ENCODE measurements at regions not wholly inside any gene's neighbourhood (a gene's known extent, or its start where the extent isn't known, plus 50 kb on each side); places are given as distances from the start of the nearest gene placed in this dataset.

GRCh38 chr2:48108455-48108854 lies 202.2 kb upstream of the FBXO11 start:
- no peak for DNase-seq

GRCh38 chr2:48109491-48110204 lies 203.3 kb upstream of the FBXO11 start:
- no peak for DNase-seq

GRCh38 chr2:48110492-48110891 lies 204.0 kb upstream of the FOXN2 start:
- no peak for DNase-seq

DNA sequence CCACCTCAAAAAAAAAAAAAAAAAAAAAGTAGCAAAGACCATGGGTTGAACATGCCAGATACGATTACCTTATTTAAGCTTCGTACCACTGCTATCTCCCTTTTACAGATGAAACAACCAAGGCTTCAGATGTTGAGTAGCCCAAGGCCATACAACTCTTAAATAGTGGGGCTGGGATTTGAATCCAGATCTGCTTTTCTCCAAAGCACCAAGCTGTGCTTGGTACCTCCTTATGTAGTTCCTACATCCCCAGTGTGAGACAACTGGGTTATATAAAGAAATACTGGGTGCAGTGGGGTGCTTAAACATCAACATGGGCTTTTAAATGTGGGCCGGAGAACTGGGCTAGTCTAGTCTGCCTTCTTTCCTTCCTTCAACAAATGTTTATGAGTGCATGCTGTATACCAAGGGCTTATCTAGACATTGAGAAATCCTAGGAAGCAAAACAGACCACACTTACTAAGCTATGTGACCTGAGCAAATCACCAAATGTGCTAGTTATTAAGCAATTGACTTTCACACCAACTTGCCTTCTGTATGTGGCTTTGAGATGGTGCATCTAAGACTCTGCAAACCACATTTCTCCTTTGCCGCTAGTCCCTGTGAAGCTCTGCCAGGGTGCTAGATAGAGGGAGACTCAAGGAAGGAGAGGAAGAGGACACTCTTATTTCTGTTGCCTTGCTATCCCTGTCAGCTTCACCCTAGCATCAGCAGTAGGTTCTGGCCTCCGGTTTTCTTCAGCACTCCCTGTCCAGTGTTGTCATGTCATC lies 201.4 kb upstream of the FOXN2 start:
- DNase-seq: no peak

GRCh38 chr2:48113767-48114166 lies 200.7 kb upstream of the FOXN2 start:
- DNase-seq: no peak

- DNase-seq: no peak
Observed at GRCh38 chr2:48114256-48114655, 200.2 kb upstream of the FOXN2 start.

- no peak for DNase-seq
Observed at GRCh38 chr2:48116497-48116896, 198.0 kb upstream of the FOXN2 start.

GRCh38 chr2:48118895-48119294 lies 195.6 kb upstream of the FOXN2 start:
- no peak for DNase-seq

GRCh38 chr2:48120112-48120511 lies 194.4 kb upstream of the FOXN2 start:
- no peak for DNase-seq

DNA sequence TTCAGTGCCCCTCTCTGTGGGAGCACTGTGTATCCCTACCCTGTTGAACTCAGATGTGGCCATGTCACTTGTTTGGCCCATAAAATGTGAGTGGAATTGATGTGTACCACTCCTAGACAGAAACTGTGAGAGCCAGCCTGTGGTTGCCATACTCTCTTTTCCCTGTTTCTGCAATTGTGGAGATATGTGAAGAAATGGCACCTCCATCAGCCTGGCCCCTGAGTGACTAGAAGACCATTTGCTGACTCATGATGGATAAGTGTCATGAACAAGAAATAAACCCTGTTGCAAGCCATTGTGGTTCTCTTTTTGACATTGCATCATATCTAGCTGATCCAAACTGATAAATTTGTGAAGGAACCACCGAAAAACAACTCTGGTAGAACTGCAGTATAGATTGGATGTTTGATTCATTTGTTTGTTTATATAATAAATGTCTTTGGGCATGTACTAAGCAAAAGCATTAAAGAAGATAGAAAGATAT lies 193.7 kb upstream of the FOXN2 start:
- DNase-seq: no peak

DNA sequence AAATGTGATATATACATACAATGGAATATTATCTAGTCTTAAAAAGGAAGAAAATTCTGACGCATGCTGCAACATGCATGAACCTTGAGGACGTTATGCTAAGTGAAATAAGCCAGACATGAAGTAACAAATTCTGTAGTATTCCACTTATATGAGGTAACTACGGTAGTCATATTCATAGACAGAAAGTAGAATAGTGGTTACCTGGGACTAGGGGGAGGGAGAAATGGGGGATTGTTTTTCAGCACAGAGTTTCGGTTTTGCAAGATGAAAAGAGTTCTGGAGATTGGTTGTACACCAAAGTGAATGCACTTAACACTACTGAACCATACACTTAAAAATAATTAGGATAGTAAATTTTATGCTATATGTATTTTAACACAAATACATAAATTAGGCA lies 192.3 kb upstream of the FOXN2 start:
- no peak for DNase-seq

DNA sequence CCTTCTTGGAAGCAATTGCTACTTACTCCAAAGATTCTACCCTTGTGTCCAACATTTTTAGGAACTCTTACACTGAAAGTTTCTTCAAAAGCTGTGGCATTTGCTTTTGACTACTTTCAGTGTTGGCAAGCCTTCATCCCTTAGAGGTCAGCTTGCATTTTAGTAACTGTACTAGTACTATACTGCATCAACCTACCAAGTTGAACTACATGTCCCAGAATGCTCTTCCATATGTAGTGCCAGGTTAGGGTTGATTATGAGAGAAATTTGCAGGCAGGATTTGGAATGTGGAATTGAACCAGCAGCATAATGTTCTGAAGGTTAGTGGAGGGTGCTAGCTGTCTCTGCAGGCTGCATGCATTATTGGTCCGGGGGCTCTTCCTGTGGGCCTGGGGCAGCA lies 189.9 kb upstream of the FOXN2 start:
- DNase-seq: no peak

GRCh38 chr2:48126162-48126561 lies 188.3 kb upstream of the FOXN2 start:
- DNase-seq: no peak

GRCh38 chr2:48127612-48128191 lies 186.8 kb upstream of the FOXN2 start:
- no peak for DNase-seq

DNA sequence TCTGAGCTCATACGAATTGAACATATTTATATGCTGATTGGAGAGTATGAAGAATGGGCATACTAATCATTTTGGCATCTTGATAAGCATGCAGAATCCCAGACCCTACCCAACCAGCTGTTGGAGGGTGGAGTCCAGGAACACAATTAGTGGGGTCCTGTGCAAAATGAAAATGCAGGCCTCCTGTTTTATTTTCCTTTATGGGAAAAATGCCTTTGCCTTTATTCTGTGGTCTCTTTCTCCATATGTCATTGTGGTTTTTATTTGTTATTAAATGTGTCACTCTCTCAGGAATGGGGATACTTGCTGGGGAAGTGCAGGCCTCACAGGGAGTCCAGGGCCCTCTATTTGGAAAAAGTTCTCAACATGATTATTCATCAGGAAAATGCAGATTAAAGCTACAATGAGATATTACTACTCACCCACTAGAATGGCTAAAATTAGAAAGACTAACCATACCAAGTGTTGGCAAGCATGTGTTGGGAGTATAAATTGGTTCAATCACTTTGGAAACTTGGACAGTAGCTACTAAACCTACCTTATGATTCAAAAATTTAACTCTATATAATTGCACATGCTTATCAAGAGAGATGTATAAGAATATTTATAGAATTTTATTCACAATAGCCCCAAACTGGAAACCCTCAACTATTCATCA lies 185.1 kb upstream of the FOXN2 start:
- DNase-seq: no peak

- peak; percentile 73 to 76 for DNase-seq
Observed at GRCh38 chr2:48131539-48132270, 182.8 kb upstream of the FOXN2 start.

DNA sequence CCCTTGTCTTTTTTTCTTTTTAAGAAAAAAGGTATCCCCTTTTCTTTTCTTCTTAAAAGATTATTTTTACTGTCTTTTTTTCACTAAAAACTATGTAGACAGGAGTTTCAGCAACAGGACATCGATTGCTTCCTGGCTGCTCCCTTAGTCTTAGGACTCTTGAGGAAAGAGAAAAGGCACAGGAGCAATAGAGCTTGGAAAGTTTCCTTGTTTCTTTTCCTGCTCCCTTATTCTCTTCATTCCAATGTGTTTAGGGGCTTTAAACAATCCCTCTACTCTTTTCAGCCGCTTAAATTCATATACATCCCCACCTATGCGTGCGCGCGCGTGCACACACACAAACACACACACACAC lies 182.2 kb upstream of the FOXN2 start:
- no peak for DNase-seq

GRCh38 chr2:48134704-48135103 lies 179.8 kb upstream of the FOXN2 start:
- no peak for DNase-seq

DNA sequence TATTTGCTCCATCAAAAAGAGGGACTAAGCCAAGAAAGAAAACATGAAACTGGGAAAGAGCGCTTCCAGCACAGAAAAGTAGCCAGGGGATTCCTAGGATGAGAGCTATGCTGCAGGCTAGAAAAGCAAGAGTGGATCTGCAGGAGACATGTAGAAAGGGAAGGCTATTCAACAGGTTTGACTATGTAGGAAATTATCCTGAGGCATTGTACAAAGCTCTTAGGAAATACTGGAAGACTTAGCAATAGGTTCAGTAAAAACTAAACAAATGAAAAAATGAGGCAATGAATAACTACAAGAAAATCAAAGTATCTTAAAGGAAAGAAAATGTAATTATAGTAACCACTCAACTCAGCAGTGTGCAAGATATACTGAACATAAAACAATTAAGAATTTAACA lies 178.7 kb upstream of the FOXN2 start:
- DNase-seq: no peak

DNA sequence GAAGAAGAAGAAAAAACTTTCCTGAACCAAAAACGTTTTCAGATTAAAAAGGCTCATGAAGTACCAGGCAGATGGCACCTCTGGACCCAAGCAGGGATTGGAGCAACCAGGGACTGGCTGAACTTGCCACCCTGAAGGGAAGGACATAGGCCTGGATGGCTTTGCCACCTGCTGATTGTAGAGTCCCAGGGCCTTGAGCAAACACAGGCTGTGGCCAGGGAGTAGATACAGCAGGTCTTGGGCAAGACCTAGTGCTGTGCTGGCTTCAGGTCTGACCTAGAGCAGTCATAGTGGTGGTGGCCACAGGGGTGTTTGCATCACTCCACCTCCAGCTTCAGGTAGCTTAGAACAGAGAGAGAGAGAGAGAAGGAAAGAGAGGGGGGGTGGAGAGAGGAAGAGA lies 176.7 kb upstream of the FOXN2 start:
- no peak for DNase-seq

DNA sequence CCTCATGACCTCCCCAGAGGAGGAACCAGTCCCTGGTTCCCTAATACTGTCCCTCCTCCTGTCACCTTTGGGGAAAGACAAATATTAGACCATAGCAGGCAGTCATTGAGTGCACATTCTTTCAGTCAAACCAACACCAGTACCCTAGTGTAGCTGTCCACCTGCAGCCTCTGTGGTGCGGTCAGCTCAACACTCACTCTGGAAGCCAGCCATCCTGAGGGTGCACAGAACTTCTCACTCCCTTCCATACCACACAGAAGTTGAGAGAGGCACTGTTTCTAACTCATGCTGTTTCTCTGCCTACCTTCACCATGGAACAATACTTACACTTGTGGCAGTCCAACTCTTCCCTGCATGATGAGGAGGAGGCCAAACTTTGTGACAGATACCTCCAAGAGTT lies 175.6 kb upstream of the FOXN2 start:
- DNase-seq: no peak

DNA sequence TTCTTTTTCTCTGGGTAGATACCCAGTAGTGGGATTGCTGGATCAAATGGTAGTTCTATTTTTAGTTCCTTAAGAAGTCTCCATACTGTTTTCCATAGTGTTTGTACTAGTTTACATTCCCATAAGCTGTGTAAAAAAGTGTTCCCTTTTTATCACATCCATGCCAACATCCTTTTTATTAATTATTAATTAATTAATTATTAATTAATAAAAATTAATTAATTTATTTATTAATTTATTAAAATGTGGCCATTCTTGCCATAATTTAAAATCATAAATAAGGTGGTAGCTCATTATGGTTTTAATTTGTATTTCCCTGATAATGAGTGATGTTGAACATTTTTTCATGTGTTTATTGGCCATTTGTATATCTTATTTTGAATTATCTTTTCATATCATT lies 173.9 kb upstream of the FOXN2 start:
- DNase-seq: no peak

DNA sequence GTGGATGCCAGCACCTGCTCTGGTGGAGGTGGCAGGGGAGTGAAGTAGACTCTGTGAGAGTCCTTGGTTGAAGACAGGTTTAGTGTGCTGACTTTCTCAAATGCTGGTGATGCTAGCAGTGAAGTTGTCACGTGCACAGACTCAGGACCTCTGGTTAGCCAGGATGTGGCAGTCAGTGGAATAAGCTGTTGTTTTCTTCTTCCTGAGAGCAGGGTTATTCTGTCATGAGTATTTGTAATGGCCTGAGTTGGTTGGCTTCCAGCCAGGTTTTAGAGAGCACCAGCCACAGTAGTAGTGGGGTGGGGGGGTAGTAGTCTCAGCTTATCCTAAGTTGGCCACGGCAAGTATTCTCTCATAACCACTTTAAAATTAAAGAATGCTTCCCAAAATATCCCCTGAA lies 169.7 kb upstream of the FOXN2 start:
- DNase-seq: no peak

All from NCI-H446 (cell line).